ENCODE measurements at regions not wholly inside any gene's neighbourhood (a gene's known extent, or its start where the extent isn't known, plus 50 kb on each side); places are given as distances from the start of the nearest gene placed in this dataset.

- no peak for DNase-seq
Observed at GRCh38 chr9:78821126-78821822, 524.3 kb downstream of the PSAT1 start.

DNA sequence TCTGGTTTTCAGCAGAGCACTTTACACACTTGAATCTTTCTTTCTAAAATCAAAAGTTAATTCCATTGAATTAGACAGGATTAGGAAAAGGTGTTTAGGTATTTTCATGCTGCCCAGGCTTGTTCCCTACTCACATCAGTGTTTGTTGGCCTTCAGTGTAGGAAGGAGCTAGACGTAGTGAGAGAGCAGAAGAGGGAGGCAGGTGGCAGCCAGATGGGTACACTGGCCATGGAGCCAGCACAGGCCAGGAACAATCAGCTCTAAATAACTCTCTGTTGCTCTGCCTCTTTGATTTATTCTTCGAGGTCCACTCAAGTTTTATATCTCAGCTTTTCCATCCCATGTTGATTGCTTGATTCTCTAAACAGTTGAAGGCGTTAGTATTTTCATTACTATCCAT, 529.6 kb downstream of the PSAT1 start:
- no peak for DNase-seq

DNA sequence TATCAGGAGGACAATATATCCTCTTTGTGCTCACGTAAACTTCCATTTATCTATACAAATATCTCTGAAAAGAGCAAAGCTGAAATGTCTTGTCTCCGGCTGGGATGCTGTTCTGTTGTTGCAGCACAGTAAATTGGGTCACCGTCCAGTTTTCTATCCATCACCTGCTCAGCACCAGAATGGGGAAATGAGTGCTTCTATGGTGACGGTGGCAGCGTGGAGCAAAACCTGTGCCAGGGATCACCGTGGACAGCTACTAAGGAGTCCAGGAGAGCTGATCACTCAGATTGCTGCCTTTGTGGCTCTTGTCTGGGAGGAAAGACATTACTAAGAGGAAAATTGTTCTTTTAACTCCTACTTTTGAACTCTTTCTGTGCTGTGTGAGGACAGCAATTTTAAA, 531.6 kb downstream of the PSAT1 start:
- DNase-seq, result no peak

- no peak for DNase-seq
Observed at GRCh38 chr9:78830301-78830700, 533.4 kb downstream of the PSAT1 start.

GRCh38 chr9:78831726-78832125, 534.8 kb downstream of the PSAT1 start:
- no peak for DNase-seq

- DNase-seq, result no peak
Observed at GRCh38 chr9:78835928-78836450, 539.1 kb downstream of the PSAT1 start.

GRCh38 chr9:78839252-78839651, 542.3 kb downstream of the PSAT1 start:
- DNase-seq, result no peak

DNA sequence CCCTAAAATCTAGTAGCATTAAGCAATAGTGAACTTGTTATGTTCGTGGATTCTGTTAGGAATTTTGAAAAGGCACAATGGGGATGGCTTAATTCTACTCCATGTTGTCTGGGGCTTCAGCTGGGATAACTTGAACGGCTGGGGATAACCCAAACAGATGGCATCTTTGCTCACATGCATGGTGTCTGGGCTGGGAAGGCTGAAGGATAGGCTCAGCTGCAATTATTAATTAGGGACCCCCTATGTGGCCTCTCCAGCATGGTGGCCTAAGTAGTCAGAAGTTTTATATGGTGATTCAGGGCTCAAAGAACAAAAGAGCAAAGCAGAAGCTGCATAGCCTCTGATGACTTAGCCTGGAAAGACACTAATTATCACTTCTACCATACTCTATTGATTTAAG, 551.1 kb downstream of the PSAT1 start:
- DNase-seq, result no peak

DNA sequence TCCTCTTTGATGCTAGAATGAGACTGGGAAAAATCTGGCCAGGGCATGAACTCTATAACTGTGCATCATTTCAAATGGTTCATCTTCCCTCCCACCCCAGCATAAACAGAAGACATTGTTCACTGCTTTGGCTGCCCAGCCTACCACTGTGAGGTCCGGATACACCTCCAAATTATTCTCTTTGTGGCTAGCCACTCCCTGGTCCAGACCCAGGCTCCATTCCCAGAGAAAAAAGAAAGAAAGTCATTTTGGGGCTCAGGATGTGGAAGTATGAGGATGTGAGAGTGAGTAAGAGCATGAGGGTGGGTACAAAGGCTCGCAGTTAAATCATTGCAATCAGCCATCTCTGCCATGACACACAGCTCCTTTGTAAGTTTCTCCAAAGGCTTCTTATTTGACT, 559.2 kb downstream of the PSAT1 start:
- DNase-seq, result no peak

DNA sequence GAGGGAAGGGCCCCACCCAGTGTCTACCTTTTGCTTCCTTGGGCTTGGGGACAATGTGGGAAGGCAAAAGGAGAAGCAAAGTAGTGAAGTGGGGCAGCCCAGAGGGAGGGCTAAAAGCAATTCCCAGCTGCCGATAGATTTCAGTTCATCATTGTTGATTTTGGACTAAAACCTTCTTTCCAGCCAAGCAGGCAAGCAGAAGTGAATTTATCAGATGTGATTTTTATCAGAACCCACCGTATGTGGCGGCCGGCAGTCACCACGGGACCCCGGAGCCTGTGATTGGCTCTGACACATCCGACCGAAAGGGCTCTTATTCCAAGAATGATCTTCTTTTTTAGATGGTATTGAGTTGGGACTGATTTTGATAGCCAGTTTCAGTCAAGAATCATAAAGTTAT, 559.9 kb downstream of the PSAT1 start:
- no peak for DNase-seq

DNA sequence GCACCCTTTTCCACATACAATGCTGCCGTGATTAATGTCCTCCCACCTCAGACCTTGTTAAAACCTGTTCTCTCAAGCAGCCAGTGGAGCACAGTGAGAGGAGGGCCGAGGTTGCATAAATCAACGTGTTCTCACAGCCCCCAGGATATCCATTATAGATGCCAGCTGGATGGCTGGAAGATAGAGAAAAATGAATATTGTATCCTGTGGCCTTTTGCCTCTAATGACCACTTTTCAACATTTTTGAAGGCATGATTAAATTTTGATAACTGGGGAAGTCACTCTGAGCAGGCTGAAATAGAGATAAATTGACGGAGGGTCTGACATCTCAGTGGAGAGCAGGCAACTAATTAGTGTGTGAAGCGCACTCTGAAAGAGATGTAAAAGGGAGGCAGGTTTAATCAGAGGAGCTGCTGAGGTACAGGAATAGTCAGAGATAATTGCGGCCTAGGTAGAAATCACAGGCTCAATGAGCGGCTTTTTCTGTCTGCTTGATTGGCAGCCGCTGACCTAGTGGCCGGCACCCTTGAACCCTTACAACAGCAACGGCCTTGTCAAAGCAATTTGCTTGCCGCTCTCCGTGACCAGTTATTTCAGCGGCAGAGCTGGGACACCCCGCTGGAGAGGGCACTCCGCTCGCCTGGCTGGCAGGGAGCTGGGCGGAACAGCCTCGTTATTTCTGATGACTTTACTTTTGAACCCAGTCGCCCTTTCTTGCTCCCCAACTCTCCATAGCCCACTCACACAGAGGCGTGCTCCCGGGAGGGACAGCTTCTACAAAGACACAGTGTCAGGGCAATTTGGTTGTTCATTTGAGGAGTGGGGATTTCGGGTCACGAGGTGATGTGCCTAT, 560.7 kb downstream of the PSAT1 start:
- DNase-seq, result no peak

DNA sequence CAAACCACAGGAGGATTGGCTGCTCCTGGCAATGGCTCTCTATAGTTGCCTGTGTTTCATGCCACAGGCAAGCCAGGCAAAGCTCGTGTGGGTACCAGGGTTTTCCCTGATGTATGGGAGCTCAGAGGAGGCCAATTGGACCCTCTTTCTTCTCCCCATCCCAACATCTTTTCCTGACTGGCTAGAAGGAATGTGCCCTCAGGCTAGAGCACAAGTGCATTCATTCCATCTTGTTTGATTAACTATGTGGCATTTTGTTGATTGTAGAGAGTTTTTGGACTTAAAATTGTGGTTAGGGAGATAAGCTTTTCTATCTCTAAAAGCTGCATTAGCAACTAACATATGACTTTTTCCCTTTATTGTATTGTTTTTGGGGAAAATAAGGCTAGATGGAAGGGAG, 561.3 kb downstream of the PSAT1 start:
- no peak for DNase-seq

- no peak for DNase-seq
Observed at GRCh38 chr9:78860801-78861475, 564.0 kb downstream of the PSAT1 start.

DNA sequence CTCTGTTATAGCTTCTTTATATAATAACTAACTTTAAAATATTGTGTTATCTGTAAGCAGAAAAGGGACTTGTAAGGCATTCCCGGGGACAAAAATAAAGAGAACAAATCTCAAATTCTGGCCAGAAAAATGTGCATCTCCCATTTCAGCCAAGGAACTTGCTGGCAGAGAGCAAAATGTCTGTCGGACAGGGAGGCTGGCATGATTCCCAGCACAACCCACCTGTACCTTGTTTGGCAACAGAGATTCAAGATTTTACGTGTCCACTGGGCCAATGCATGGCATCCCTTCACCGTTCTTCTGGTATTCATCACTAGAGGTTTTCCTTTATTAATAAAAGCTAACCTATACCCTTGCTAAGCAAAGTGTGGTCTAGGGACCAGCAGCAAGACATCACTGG, 566.6 kb downstream of the PSAT1 start:
- no peak for DNase-seq

GRCh38 chr9:78865737-78866136, 568.8 kb downstream of the PSAT1 start:
- DNase-seq, result no peak

DNA sequence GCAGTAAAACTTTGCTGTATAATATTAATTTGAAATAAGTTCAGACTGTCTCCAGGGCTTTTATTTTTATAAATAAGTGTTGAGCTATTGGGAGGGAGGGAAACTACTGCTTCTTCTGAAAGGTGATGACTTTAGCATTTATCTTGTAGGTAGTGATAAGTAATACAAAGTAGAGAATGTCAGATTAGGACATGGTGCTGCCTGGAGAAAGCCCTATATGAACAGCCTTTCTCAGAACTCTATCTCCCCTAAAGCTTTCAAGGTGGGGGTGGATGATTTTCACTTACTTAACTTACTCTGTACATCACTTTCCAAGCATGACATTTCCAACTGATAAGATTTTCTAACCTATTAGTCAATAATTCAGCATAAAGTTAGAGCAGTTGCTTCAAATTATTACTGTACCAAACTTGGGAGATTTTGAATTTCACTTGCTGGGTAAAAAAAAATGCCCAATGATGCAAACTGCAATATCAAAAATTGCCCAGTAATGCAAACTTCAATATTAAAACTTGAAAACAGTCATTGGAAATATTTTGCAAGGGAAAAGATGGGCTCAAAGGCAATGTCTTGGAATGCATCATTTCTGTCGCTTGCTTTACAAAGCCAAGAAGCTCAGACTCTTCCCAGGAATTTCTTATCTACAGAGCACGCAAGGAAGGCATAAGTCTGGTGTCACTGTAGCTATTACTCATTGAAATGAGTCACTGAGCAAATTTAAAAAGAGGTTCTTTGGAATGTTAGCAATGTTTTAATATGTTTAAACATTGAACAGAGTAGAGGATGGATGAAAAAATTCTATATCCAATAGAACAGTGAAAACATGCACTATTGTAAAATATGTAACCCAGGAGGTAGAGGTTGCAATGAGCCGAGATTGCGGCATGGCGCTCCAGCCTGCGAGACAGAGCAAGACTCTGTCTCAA, 569.5 kb downstream of the PSAT1 start:
- no peak for DNase-seq

DNA sequence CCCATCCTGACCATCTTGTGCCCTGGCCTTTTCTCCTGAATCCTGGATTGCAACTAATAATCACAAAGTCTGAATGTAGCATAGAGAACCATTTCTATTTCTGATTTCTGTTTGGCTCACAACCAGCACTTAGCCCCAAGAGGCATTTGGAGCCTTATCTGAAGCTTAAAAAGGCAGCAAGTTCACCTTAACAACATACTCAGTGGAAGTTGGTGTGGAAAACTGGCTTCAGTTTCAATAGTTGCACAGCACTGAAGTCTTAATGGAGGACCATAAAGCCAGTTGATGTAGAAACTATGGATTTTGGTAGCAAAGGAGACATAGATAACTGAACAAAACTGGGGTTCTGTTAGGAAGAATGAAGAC, 574.1 kb downstream of the PSAT1 start:
- DNase-seq, result no peak

GRCh38 chr9:78871452-78872331, 574.8 kb downstream of the PSAT1 start:
- DNase-seq, result no peak

DNA sequence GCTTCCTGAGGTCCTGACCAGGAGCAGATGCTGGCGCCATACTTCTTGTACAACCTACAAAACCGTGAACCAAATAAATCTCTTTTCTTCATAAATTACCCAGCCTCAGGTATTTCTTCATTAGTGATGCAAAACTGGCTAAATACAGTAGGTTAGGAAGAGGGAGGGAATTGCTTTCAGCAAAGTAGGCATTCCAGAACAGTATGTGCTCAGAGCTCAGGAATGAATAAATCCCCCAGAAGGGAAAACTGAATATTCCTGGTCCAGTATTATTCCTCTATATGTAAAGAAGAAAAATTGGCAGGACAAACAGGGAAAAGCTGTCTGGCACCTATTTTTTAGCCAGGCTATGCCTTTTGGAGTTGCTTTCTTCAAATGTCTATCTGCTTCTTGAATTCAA, 577.1 kb downstream of the PSAT1 start:
- no peak for DNase-seq

DNA sequence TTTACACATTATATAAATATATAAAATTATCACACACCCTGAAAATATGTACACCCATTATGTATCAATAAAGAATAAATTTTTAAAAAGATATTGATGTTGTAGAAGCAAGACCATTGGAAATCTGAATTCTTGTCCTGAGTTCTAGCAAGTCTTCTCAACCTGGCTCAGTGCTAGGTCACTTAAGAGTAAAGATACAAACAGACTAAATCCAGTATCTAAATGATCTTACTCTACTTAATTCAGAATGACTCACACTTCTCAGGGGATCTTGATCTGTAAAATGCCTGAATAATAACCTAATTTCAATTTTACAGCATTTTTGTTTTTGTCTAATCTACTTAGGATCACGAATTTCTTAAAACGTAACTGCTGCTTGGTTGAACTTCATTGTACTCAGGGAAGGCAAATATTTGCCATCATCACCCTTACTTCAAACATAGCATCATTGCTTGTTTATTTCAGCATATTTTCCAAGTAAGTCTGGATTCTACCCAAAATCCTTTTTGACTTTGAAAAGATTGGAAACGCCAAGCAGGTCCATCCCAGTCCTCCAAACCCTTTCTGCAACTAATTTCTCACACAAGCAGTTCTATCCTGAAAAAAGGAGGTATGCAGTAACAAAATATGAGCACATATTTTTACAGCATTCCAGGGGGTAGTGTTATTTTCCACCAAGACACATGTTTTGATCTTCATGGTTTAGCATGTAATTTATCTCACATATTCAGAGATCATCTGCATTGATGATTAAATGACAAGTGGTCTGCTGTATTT, 582.6 kb downstream of the PSAT1 start:
- no peak for DNase-seq

DNA sequence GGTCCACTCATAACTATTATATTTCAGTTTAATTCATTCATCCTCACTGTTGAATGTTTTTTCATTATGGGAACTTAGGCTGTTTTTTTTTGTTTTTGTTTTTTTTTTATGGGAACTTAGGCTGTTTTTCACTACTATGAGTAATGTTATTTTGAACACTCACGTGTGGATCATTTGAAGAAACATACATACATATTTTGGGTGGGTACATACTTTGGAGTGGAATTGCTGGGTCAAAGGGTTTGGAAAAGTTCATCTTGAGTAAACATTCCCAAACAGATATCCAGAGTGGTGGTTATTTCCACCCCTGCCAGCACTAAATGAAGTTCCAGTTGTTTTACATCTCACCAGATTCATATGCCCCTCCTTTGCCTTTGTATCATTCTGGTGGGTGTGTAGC, 584.4 kb downstream of the PSAT1 start:
- DNase-seq, result no peak
